ENCODE measurements at regions not wholly inside any gene's neighbourhood (a gene's known extent, or its start where the extent isn't known, plus 50 kb on each side); places are given as distances from the start of the nearest gene placed in this dataset.

- Histone ChIP-seq H3K9me3 (ENCODE audit: control insufficient read depth, insufficient read depth, low read depth, low read length) (no peaks in the 10 kb centered on the region), H3K27ac (ENCODE audit: extremely low read depth, low read depth, low read length) (no peak overlapping the region), H3K4me1 (ENCODE audit: control insufficient read depth, insufficient read depth, low read length) (no peaks in the 10 kb centered on the region), H3K4me3 (ENCODE audit: low read depth, low read length) (no peak overlapping the region), H3K36me3 (ENCODE audit: control insufficient read depth in 2 of 2, insufficient read depth in 1 of 2, low read length in 2 of 2) (no peaks in the 10 kb centered on the region)
- ChIA-PET POLR2A (no interaction called here), CTCF (no interaction called here)
- TF ChIP-seq ATF2 (tag by site-specific recombination; IDR thresholded peaks at IDR 0.05; ENCODE audit: low read depth) (no peak), GFI1B (tag by site-specific recombination; IDR thresholded peaks at IDR 0.05) (no peak), ZNF529 (tag by site-specific recombination; IDR thresholded peaks at IDR 0.05; ENCODE audit: insufficient replicate concordance) (no peak), ZSCAN30 (tag by site-specific recombination; IDR thresholded peaks at IDR 0.05) (no peak), ZNF138 (tag by site-specific recombination; IDR thresholded peaks at IDR 0.05; ENCODE audit: borderline replicate concordance) (no peak), OVOL3 (tag by site-specific recombination; IDR thresholded peaks at IDR 0.05) (no peak), ZNF174 (tag by site-specific recombination; IDR thresholded peaks at IDR 0.05) (no peak), ZNF426 (tag by site-specific recombination; IDR thresholded peaks at IDR 0.05) (no peak), ZNF623 (tag by site-specific recombination; IDR thresholded peaks at IDR 0.05) (no peak), KLF8 (tag by site-specific recombination; IDR thresholded peaks at IDR 0.05) (no peak), ZNF692 (tag by site-specific recombination; IDR thresholded peaks at IDR 0.05) (no peak), SALL2 (tag by site-specific recombination; IDR thresholded peaks at IDR 0.05; ENCODE audit: borderline replicate concordance) (no peak), ZBTB48 (tag by site-specific recombination; IDR thresholded peaks at IDR 0.05) (no peak), SP3 (tag by site-specific recombination; IDR thresholded peaks at IDR 0.05) (no peak), HIC1 (tag by site-specific recombination; IDR thresholded peaks at IDR 0.05) (no peak)
Observed at GRCh38 chr13:88376760-88377388, 705.7 kb downstream of the SLITRK5 start.

GRCh38 chr13:88377852-88378251, 706.7 kb downstream of the SLITRK5 start:
- no peaks in the 10 kb centered on the region for H3K9me3 ChIP-seq (ENCODE audit: control insufficient read depth, insufficient read depth, low read depth, low read length)
- CTCF ChIA-PET, result no interaction called here
- no peak overlapping the region for H3K27ac ChIP-seq (ENCODE audit: extremely low read depth, low read depth, low read length)
- POLR2A ChIA-PET, result no interaction called here
- H3K4me1 ChIP-seq (ENCODE audit: control insufficient read depth, insufficient read depth, low read length), result no peaks in the 10 kb centered on the region
- H3K36me3 ChIP-seq (ENCODE audit: control insufficient read depth in 2 of 2, insufficient read depth in 1 of 2, low read length in 2 of 2), result no peaks in the 10 kb centered on the region
- H3K4me3 ChIP-seq (ENCODE audit: low read depth, low read length), result no peak overlapping the region
- TF ChIP-seq ATF2 (tag by site-specific recombination; IDR thresholded peaks at IDR 0.05; ENCODE audit: low read depth) (no peak), SETDB1 (IDR thresholded peaks at IDR 0.05; ENCODE audit: insufficient read length, low read length) (no peak), ZNF704 (tag by site-specific recombination; IDR thresholded peaks at IDR 0.05) (no peak), ZNF792 (tag by site-specific recombination; IDR thresholded peaks at IDR 0.05) (no peak), PBX3 (CRISPR knock-in tag; IDR thresholded peaks at IDR 0.05) (no peak), MZF1 (tag by site-specific recombination; IDR thresholded peaks at IDR 0.05; ENCODE audit: borderline replicate concordance) (no peak), ZNF449 (tag by site-specific recombination; IDR thresholded peaks at IDR 0.05) (no peak), ZFHX2 (tag by site-specific recombination; conservative IDR thresholded peaks at IDR 0.05) (no peak), ZNF157 (tag by site-specific recombination; IDR thresholded peaks at IDR 0.05) (no peak)

Data from HEK293 (cell line).